WTC11 (cell line): ENCODE measurements at regions not wholly inside any gene's neighbourhood (a gene's known extent, or its start where the extent isn't known, plus 50 kb on each side); places are given as distances from the start of the nearest gene placed in this dataset.

Experiments used
- CREM ChIP-seq: sonication (generic); formaldehyde crosslinking; IDR thresholded peaks from 2 replicates; pipeline ENCODE4 v1.8.1; 2022; ENCODE audit warnings: mild to moderate bottlenecking, missing genetic modification reagents, moderate library complexity
- NFATC4 ChIP-seq: fragments of 250-450 bp; sonication (Bioruptor Pico); IDR thresholded peaks from 2 replicates; pipeline ENCODE4 v1.9.0; 2021; ENCODE audit warnings: mild to moderate bottlenecking
- NR1H2 ChIP-seq: sonication (generic); formaldehyde crosslinking; IDR thresholded peaks from 2 replicates; pipeline ENCODE4 v1.9.0; 2021; ENCODE audit warnings: mild to moderate bottlenecking, moderate library complexity, missing genetic modification reagents
- NR3C1 ChIP-seq: sonication (generic); formaldehyde crosslinking; conservative IDR thresholded peaks from 2 replicates; pipeline ENCODE4 v1.8.1; 2023; ENCODE audit warnings: low read depth, mild to moderate bottlenecking, missing genetic modification reagents
- PRRX2 ChIP-seq: fragments of 250-450 bp; sonication (Bioruptor Pico); IDR thresholded peaks from 2 replicates; pipeline ENCODE4 v1.8.0; 2021; ENCODE audit warnings: mild to moderate bottlenecking
- SP1 ChIP-seq: sonication (generic); formaldehyde crosslinking; conservative IDR thresholded peaks from 2 replicates; pipeline ENCODE4 v1.8.1; 2022; ENCODE audit warnings: missing genetic modification reagents
- TCF7 ChIP-seq: sonication (generic); formaldehyde crosslinking; IDR thresholded peaks from 2 replicates; pipeline ENCODE4 v1.8.0; 2022; ENCODE audit warnings: mild to moderate bottlenecking, low read depth, missing genetic modification reagents, moderate library complexity
- USF2 ChIP-seq: sonication (generic); formaldehyde crosslinking; IDR thresholded peaks from 2 replicates; pipeline ENCODE4 v1.8.1; 2023; ENCODE audit warnings: mild to moderate bottlenecking, missing genetic modification reagents, moderate library complexity
- ZNF121 ChIP-seq: sonication (generic); formaldehyde crosslinking; IDR thresholded peaks from 2 replicates; pipeline ENCODE4 v1.8.0; 2023; ENCODE audit warnings: missing genetic modification reagents
- ZNF281 ChIP-seq: sonication (generic); formaldehyde crosslinking; IDR thresholded peaks from 2 replicates; pipeline ENCODE4 v1.8.0; 2023; ENCODE audit warnings: mild to moderate bottlenecking, missing genetic modification reagents
- ZNF425 ChIP-seq: fragments of 250-450 bp; sonication (Bioruptor Pico); conservative IDR thresholded peaks from 2 replicates; pipeline ENCODE4 v1.9.0; 2021; ENCODE audit warnings: mild to moderate bottlenecking
- TF ChIP-seq, protein P1 (sequence below): fragments of 200-600 bp; IDR thresholded peaks from 2 replicates; pipeline ENCODE4 v1.8.0; 2022; ENCODE audit warnings: antibody characterized with exemption

DNA sequence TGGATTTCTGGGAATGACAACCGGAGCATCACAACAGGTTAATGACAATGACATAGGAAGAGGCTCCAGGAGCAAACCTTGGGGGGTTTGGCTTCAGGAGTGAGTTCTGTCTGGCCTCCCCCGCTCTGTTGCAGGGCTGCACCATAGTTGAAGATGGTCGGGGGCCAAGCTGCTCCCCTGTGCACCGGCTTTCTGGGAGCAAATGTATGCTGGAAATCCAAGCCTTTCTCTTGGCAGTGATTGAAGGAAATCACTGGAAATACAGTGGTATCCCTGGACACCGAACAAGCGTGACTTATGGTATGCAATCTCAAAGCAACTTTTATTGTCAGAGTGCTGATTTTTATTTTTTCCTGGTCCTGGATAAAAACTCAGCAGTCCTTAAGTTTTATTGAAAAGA, 251.9 kb upstream of the ZNF32 start:
- TF ChIP-seq NR1H2 (CRISPR knock-in tag) (no peak), NFATC4 (CRISPR knock-in tag) (no peak), ZNF281 (CRISPR knock-in tag) (no peak), USF2 (CRISPR knock-in tag) (no peak), CREM (CRISPR knock-in tag) (no peak), SP1 (CRISPR knock-in tag) (no peak), ZNF121 (CRISPR knock-in tag) (no peak), TCF7 (CRISPR knock-in tag) (no peak), NR3C1 (CRISPR knock-in tag) (no peak), ZNF425 (no peak), PRRX2 (CRISPR knock-in tag) (no peak)
- TF ChIP-seq, protein P1, sequence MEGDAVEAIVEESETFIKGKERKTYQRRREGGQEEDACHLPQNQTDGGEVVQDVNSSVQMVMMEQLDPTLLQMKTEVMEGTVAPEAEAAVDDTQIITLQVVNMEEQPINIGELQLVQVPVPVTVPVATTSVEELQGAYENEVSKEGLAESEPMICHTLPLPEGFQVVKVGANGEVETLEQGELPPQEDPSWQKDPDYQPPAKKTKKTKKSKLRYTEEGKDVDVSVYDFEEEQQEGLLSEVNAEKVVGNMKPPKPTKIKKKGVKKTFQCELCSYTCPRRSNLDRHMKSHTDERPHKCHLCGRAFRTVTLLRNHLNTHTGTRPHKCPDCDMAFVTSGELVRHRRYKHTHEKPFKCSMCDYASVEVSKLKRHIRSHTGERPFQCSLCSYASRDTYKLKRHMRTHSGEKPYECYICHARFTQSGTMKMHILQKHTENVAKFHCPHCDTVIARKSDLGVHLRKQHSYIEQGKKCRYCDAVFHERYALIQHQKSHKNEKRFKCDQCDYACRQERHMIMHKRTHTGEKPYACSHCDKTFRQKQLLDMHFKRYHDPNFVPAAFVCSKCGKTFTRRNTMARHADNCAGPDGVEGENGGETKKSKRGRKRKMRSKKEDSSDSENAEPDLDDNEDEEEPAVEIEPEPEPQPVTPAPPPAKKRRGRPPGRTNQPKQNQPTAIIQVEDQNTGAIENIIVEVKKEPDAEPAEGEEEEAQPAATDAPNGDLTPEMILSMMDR: no peak
